ENCODE measurements at regions not wholly inside any gene's neighbourhood (a gene's known extent, or its start where the extent isn't known, plus 50 kb on each side); places are given as distances from the start of the nearest gene placed in this dataset.

DNA sequence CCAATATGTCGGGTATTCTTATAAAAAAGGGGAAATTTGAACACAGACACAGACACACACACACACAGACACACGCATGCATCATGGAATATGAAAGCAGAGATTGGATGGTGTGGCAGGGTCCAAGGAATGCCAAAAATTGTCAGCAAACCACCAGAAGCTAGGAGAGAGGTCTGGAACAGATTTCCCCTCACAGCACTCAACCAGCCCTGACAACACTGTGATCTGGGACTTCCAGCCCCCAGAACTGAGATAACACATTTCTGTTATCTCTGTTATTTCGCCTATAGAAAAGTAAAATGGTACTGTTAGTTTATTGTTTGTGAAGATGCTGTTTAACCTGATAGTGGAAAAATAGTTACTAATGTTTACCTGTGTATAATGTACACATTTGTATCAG is 145.4 kb upstream of the ZBED5 start:
- Histone ChIP-seq H3K4me3 (ENCODE audit: insufficient read depth, low read length) (no peak overlapping the region), H3K4me1 (ENCODE audit: insufficient read depth, low read length) (no peaks in the 10 kb centered on the region), H3K36me3 (ENCODE audit: insufficient read depth, low read length) (no peaks in the 10 kb centered on the region), H3K9me3 (ENCODE audit: low read depth, low read length) (no peaks in the 10 kb centered on the region), H3K79me2 (ENCODE audit: insufficient read depth, low read length) (no peaks in the 10 kb centered on the region), H3K27me3 (ENCODE audit: insufficient read depth, low read length) (peaks cover 36% of the 10 kb centered on the region), H3K27ac (ENCODE audit: low read depth, low read length) (no peak overlapping the region), H4K20me1 (ENCODE audit: insufficient read depth, low read length) (no peaks in the 10 kb centered on the region), H2AFZ (ENCODE audit: low read length) (no peak overlapping the region), H3K4me2 (ENCODE audit: insufficient read depth, low read length) (no peak overlapping the region)
- TF ChIP-seq, protein P1, sequence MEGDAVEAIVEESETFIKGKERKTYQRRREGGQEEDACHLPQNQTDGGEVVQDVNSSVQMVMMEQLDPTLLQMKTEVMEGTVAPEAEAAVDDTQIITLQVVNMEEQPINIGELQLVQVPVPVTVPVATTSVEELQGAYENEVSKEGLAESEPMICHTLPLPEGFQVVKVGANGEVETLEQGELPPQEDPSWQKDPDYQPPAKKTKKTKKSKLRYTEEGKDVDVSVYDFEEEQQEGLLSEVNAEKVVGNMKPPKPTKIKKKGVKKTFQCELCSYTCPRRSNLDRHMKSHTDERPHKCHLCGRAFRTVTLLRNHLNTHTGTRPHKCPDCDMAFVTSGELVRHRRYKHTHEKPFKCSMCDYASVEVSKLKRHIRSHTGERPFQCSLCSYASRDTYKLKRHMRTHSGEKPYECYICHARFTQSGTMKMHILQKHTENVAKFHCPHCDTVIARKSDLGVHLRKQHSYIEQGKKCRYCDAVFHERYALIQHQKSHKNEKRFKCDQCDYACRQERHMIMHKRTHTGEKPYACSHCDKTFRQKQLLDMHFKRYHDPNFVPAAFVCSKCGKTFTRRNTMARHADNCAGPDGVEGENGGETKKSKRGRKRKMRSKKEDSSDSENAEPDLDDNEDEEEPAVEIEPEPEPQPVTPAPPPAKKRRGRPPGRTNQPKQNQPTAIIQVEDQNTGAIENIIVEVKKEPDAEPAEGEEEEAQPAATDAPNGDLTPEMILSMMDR (IDR thresholded peaks at IDR 0.05; ENCODE audit: extremely low read depth, low read depth, low read length) = no peak
- DNase-seq (ENCODE audit: insufficient read length, low spot score, missing footprints) = no peak

DNA sequence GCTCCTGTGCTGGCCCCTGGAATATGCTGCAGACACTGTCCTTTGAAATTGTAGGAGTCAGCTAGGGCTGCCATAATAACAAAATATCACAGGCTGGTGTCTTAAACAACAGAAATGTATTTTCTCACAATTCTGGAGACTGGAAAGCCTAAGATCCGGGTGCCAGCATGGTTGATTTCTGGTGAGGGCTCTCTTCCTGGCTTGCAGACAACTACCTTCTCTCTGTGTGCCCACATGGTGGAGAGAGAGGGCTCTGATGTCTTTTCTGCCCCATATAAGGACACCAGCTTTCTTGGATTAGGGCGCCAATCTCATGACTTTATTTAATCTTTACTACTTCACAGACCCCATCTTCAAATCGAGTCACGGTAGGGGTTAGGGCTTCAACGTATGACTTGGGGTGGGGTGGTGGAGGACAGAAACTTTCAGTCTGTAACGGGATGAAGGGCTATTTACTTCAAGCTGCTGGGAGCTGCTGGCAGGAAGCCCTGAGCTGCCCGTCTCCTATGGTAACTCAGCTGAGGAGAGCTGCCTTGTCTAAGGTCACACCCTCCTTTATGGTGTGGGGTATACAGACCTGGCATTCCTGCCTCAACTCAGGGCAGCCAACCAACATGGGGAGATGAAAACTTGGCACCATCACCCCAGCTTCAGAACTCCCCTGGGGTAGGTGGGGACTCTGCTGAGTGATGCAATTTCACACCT is 142.9 kb upstream of the ZBED5 start:
- no peaks in the 10 kb centered on the region for H3K36me3 ChIP-seq (ENCODE audit: insufficient read depth, low read length)
- no peaks in the 10 kb centered on the region for H4K20me1 ChIP-seq (ENCODE audit: insufficient read depth, low read length)
- no peaks in the 10 kb centered on the region for H3K79me2 ChIP-seq (ENCODE audit: insufficient read depth, low read length)
- H3K4me2 ChIP-seq (ENCODE audit: insufficient read depth, low read length) = no peak overlapping the region
- DNase-seq (ENCODE audit: insufficient read length, low spot score, missing footprints) = no peak
- H3K4me3 ChIP-seq (ENCODE audit: insufficient read depth, low read length) = no peak overlapping the region
- TF ChIP-seq, protein P1 (IDR thresholded peaks at IDR 0.05; ENCODE audit: extremely low read depth, low read depth, low read length) = no peak
- H2AFZ ChIP-seq (ENCODE audit: low read length) = no peak overlapping the region
- H3K27ac ChIP-seq (ENCODE audit: low read depth, low read length) = no peak overlapping the region
- H3K9me3 ChIP-seq (ENCODE audit: low read depth, low read length) = no peaks in the 10 kb centered on the region
- peaks cover 36% of the 10 kb centered on the region for H3K27me3 ChIP-seq (ENCODE audit: insufficient read depth, low read length)
- no peaks in the 10 kb centered on the region for H3K4me1 ChIP-seq (ENCODE audit: insufficient read depth, low read length)

DNA sequence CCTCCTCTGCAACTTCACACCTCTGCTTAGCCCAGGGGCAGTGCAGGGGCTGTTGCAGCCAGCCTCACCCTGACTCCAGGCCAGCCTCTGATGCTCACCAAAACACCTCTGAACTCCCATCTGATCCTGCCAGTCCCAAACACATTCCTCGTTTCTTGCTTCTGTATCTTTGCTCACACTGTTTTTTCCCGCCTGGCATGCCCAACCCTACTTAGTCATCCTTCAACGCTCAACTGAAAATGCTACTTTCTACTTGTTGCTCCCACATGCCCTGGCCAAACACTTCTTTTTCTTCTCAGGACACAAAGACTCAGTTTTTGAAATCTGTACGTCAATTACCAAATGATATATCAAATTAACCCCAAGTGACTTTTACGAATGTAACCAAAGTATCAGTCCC is 140.8 kb upstream of the ZBED5 start:
- H3K9me3 ChIP-seq (ENCODE audit: low read depth, low read length) = no peaks in the 10 kb centered on the region
- H4K20me1 ChIP-seq (ENCODE audit: insufficient read depth, low read length) = no peaks in the 10 kb centered on the region
- TF ChIP-seq, protein P1 (IDR thresholded peaks at IDR 0.05; ENCODE audit: extremely low read depth, low read depth, low read length) = no peak
- no peaks in the 10 kb centered on the region for H3K36me3 ChIP-seq (ENCODE audit: insufficient read depth, low read length)
- H3K27ac ChIP-seq (ENCODE audit: low read depth, low read length) = no peak overlapping the region
- H3K79me2 ChIP-seq (ENCODE audit: insufficient read depth, low read length) = no peaks in the 10 kb centered on the region
- no peaks in the 10 kb centered on the region for H3K4me1 ChIP-seq (ENCODE audit: insufficient read depth, low read length)
- no peak overlapping the region for H3K4me2 ChIP-seq (ENCODE audit: insufficient read depth, low read length)
- peaks cover 37% of the 10 kb centered on the region for H3K27me3 ChIP-seq (ENCODE audit: insufficient read depth, low read length)
- H3K4me3 ChIP-seq (ENCODE audit: insufficient read depth, low read length) = no peak overlapping the region
- H2AFZ ChIP-seq (ENCODE audit: low read length) = no peak overlapping the region
- peak; percentile 61 for DNase-seq (ENCODE audit: insufficient read length, low spot score, missing footprints)

DNA sequence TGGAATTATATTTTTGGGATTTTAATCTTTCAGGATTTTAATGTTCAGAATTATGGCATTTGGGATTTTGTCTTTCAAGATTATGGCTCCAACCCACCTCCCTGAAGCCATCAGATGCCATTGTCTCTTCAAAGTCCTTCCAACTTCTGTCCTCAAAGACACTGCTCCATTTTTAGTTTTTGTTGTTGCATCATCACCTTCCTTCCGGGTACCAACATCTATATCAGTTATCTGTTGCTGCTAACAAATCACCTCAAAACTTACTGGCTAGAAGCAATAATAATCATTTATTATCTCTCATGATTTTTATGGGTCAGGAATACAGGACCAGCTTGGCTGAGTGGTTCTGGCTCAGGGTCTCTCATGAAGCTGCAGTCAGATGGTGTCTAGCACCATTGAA is 138.8 kb upstream of the ZBED5 start:
- TF ChIP-seq, protein P1 (IDR thresholded peaks at IDR 0.05; ENCODE audit: extremely low read depth, low read depth, low read length) = no peak
- Histone ChIP-seq H3K79me2 (ENCODE audit: insufficient read depth, low read length) (no peaks in the 10 kb centered on the region), H3K27ac (ENCODE audit: low read depth, low read length) (no peak overlapping the region), H2AFZ (ENCODE audit: low read length) (no peak overlapping the region), H4K20me1 (ENCODE audit: insufficient read depth, low read length) (no peaks in the 10 kb centered on the region), H3K4me3 (ENCODE audit: insufficient read depth, low read length) (no peak overlapping the region), H3K4me2 (ENCODE audit: insufficient read depth, low read length) (no peak overlapping the region), H3K27me3 (ENCODE audit: insufficient read depth, low read length) (peaks cover 27% of the 10 kb centered on the region), H3K36me3 (ENCODE audit: insufficient read depth, low read length) (no peaks in the 10 kb centered on the region), H3K9me3 (ENCODE audit: low read depth, low read length) (no peaks in the 10 kb centered on the region), H3K4me1 (ENCODE audit: insufficient read depth, low read length) (no peaks in the 10 kb centered on the region)
- DNase-seq (ENCODE audit: insufficient read length, low spot score, missing footprints) = no peak
